B cell (primary cell): ENCODE measurements at regions not wholly inside any gene's neighbourhood (a gene's known extent, or its start where the extent isn't known, plus 50 kb on each side); places are given as distances from the start of the nearest gene placed in this dataset.

Experiments used
- ATAC-seq: fragments of 200-7000 bp; cut with Tn5 transposase; one replicate; pipeline ENCODE4 v1.10.0; 2021; ENCODE audit warnings: low read depth, mild to moderate bottlenecking, moderate number of reproducible peaks, moderate library complexity
- CTCF ChIA-PET: fragments of 350-600 bp; sonication (Branson Sonifier 250); formaldehyde crosslinking; loops from one replicate; lab custom pipeline; 2021; ENCODE audit warnings: antibody characterized with exemption, inconsistent platforms; lab: Charles Lee
- POLR2A ChIA-PET: fragments of 350-600 bp; sonication (Branson Sonifier 250); formaldehyde crosslinking; loops from one replicate; lab custom pipeline; 2021; ENCODE audit warnings: antibody characterized with exemption; lab: Charles Lee
- DNase-seq: peaks from one replicate; pipeline ENCODE4 v3.0.0; 2013
- H2AFZ ChIP-seq: 2 replicates; pipeline ENCODE4 v1.6.1; 2012; ENCODE audit warnings: mild to moderate bottlenecking, low read depth, low read length; ENCODE audit not compliant: insufficient read depth, poor library complexity, severe bottlenecking
- H3K27ac ChIP-seq, 2 donors: 1 replicate in 1 of 2; 2 replicates in 1 of 2; pipeline ENCODE4 v1.5.1; 2012 to 2013; ENCODE audit warnings: low read length in 2 of 2, mild to moderate bottlenecking in 2 of 2, moderate library complexity in 1 of 2
- H3K27me3 ChIP-seq, 4 experiments: fragments of 200-600 bp in 1 of 4; sonication (generic) in 1 of 4; replicated peaks in 1 of 4; 1 replicate in 2 of 4; 2 replicates in 2 of 4; pipeline versions ENCODE4 v1.6.1 to v1.7.0; 2013 to 2016; ENCODE audit warnings: low read length in 3 of 4, mild to moderate bottlenecking in 2 of 4, mixed read lengths in 1 of 4, moderate library complexity in 1 of 4; ENCODE audit not compliant: insufficient read depth in 4 of 4, control insufficient read depth in 3 of 4; ENCODE audit errors: control extremely low read depth in 1 of 4
- H3K36me3 ChIP-seq, 2 experiments: replicated peaks in 1 of 2; 1 replicate in 1 of 2; 2 replicates in 1 of 2; pipeline versions ENCODE4 v1.6.1 to v1.7.1; 2013; ENCODE audit warnings: low read length in 1 of 2; ENCODE audit not compliant: insufficient read depth in 2 of 2, control insufficient read depth in 1 of 2; ENCODE audit errors: control extremely low read depth in 1 of 2, extremely low read depth in 1 of 2
- H3K4me1 ChIP-seq, 2 donors: fragments of 200-600 bp in 1 of 2; sonication (generic) in 1 of 2; 1 replicate in 1 of 2; 2 replicates in 1 of 2; pipeline versions ENCODE4 v1.5.1 to v1.6.1; 2013 to 2017; ENCODE audit warnings: low read length in 2 of 2; ENCODE audit not compliant: control insufficient read depth in 2 of 2, insufficient read depth in 2 of 2
- H3K4me2 ChIP-seq: replicated peaks from 2 replicates; pipeline ENCODE3; 2012; ENCODE audit warnings: mild to moderate bottlenecking, low read depth, low read length; ENCODE audit not compliant: poor library complexity, severe bottlenecking
- H3K4me3 ChIP-seq, 5 experiments: fragments of 200-600 bp in 1 of 5; sonication (generic) in 1 of 5; 1 replicate in 3 of 5; 2 replicates in 2 of 5; pipeline versions ENCODE4 v1.5.1 to v1.7.0; 2011 to 2016; ENCODE audit warnings: low read length in 4 of 5, mild to moderate bottlenecking in 4 of 5, low read depth in 2 of 5, control low read depth in 1 of 5, moderate library complexity in 1 of 5; ENCODE audit not compliant: insufficient read depth in 1 of 5; ENCODE audit errors: control extremely low read depth in 1 of 5, extremely low read depth in 1 of 5
- H3K79me2 ChIP-seq: fragments of 200-600 bp; sonication (generic); one replicate; pipeline ENCODE4 v1.6.0; 2016; ENCODE audit warnings: low read length; ENCODE audit not compliant: control insufficient read depth, insufficient read depth
- H3K9ac ChIP-seq: fragments of 200-600 bp; sonication (generic); 2 replicates; pipeline ENCODE4 v1.6.1; 2017; ENCODE audit warnings: mild to moderate bottlenecking, low read length, moderate library complexity
- H3K9me3 ChIP-seq, 3 donors: one replicate each; pipeline versions ENCODE4 v1.6.1 to v1.7.1; 2013; ENCODE audit warnings: low read length in 2 of 3; ENCODE audit not compliant: control insufficient read depth in 2 of 3, insufficient read depth in 1 of 3; ENCODE audit errors: control extremely low read depth in 1 of 3
- H4K20me1 ChIP-seq: 2 replicates; pipeline ENCODE4 v1.6.0; 2012; ENCODE audit warnings: mild to moderate bottlenecking, low read length; ENCODE audit not compliant: insufficient read depth, control insufficient read depth, poor library complexity, severe bottlenecking
- H3K27ac Mint-ChIP-seq: one replicate; pipeline ENCODE4 v1.8.0; 2021; ENCODE audit warnings: mixed read lengths
- H3K27me3 Mint-ChIP-seq: one replicate; pipeline ENCODE4 v1.8.0; 2021; ENCODE audit warnings: mixed read lengths
- H3K4me1 Mint-ChIP-seq: one replicate; pipeline ENCODE4 v1.8.0; 2021; ENCODE audit warnings: mixed read lengths
- H3K4me3 Mint-ChIP-seq: one replicate; pipeline ENCODE4 v1.8.0; 2021; ENCODE audit warnings: mixed read lengths
- H3K9me3 Mint-ChIP-seq: one replicate; pipeline ENCODE4 v1.8.0; 2022; ENCODE audit warnings: mixed read lengths; ENCODE audit not compliant: insufficient read depth
- EZH2 ChIP-seq: IDR thresholded peaks from 2 replicates; pipeline ENCODE4 v1.6.1; 2012; ENCODE audit warnings: borderline replicate concordance, low read depth, mild to moderate bottlenecking, moderate library complexity, low read length; ENCODE audit not compliant: insufficient read depth, poor library complexity, severe bottlenecking
- WGBS: methylation state at CpG from one replicate; pipeline ENCODE4 v1.1.5; 2013; ENCODE audit warnings: missing lambda C conversion rate; ENCODE audit not compliant: insufficient coverage; 5-methylcytosine and 5-hydroxymethylcytosine counted together
- intact Hi-C: fragments of 100-400 bp; cut with micrococcal nuclease; formaldehyde crosslinking; loops from one replicate; pipeline ENCODE4 v1.10.0; 2022
- TF ChIP-seq, protein P1 (sequence below): fragments of 200-600 bp; IDR thresholded peaks from one replicate; pipeline ENCODE4 v1.8.0; 2022; ENCODE audit warnings: antibody characterized with exemption, mild to moderate bottlenecking

DNA sequence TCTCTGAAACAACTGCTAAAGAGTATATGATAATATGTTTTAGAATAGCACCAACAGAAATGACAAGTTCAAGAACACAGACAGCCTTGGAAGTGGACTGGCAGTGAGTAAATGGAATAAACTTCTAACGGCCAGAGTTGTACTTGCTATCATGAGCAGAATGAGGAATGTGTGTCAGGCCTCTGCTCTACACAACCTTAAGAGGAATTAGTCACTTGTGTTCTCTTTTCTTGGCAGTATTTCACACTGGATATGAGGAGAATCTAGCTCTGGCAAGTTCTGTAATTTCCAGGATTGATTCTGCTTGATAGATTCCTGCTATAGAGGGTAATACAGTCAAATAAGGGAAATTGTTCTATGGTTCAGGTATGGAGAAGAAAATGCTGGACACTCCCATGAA, 757.3 kb downstream of the EFNB2 start:
- Histone ChIP-seq H3K27ac (no peak overlapping the region), H3K36me3 (no peaks in the 10 kb centered on the region), H3K4me2 (no peak overlapping the region), H3K9ac (no peak overlapping the region), H4K20me1 (no peaks in the 10 kb centered on the region), H2AFZ (no peak overlapping the region), H3K27me3 (no peaks in the 10 kb centered on the region), H3K79me2 (no peaks in the 10 kb centered on the region), H3K4me3 (no peak overlapping the region), H3K9me3 (no peaks in the 10 kb centered on the region), H3K4me1 (no peaks in the 10 kb centered on the region)
- Mint-ChIP-seq H3K4me3 (no peak overlapping the region), H3K27me3 (no peaks in the 10 kb centered on the region), H3K27ac (no peak overlapping the region), H3K4me1 (no peaks in the 10 kb centered on the region), H3K9me3 (peaks cover 7% of the 10 kb centered on the region)
- POLR2A ChIA-PET: no interaction called here
- 100% methylated on average over 1 of the region's 1 CpG for WGBS
- TF ChIP-seq, protein P1, sequence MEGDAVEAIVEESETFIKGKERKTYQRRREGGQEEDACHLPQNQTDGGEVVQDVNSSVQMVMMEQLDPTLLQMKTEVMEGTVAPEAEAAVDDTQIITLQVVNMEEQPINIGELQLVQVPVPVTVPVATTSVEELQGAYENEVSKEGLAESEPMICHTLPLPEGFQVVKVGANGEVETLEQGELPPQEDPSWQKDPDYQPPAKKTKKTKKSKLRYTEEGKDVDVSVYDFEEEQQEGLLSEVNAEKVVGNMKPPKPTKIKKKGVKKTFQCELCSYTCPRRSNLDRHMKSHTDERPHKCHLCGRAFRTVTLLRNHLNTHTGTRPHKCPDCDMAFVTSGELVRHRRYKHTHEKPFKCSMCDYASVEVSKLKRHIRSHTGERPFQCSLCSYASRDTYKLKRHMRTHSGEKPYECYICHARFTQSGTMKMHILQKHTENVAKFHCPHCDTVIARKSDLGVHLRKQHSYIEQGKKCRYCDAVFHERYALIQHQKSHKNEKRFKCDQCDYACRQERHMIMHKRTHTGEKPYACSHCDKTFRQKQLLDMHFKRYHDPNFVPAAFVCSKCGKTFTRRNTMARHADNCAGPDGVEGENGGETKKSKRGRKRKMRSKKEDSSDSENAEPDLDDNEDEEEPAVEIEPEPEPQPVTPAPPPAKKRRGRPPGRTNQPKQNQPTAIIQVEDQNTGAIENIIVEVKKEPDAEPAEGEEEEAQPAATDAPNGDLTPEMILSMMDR: no peak
- no peak for TF ChIP-seq EZH2
- CTCF ChIA-PET: no interaction called here
- DNase-seq: no peak
- intact Hi-C loops: no loop called here
- no peak for ATAC-seq

DNA sequence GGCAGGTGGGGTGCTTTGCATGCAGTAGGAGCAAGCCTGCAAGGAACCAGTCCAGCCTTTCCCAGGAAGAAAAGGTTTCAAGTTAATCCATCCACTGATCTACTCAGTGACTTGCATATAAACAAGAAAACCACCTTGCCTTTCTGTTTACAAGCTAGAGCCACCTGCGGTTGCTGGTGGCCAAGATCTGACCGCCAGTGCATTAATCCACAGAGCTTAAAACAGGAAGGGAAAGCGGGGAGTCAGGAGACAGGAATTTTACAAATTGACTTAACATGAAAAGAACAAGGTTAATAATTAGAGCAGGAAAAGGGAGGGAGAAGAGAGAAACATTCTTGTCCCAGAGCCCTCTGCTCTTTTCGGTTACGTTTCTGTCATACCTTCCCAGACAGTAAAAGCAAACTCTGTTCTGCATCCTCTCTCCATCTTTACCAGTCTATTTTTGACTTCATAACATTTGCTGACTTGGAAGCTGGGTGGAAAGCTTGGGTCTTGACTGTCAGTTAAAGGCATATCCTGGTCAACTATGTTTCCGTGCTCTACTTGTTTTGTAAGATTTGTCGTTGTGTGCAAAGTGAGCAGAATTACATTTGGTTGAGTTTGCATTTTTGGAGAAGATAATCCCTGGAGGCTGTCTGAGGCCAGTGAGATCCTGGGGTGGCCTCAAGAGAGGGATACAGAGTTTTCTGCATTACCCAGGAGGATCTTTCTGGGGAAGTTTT, 760.6 kb downstream of the EFNB2 start:
- Mint-ChIP-seq H3K4me3 (no peak overlapping the region), H3K4me1 (no peaks in the 10 kb centered on the region), H3K27ac (no peak overlapping the region), H3K27me3 (no peaks in the 10 kb centered on the region), H3K9me3 (peaks cover 3% of the 10 kb centered on the region)
- 96% methylated on average over 2 of the region's 7 CpGs for WGBS
- no peaks in the 10 kb centered on the region for H3K4me1 ChIP-seq
- no peaks in the 10 kb centered on the region for H3K27me3 ChIP-seq
- POLR2A ChIA-PET: no interaction called here
- H3K4me3 ChIP-seq: no peak overlapping the region
- ATAC-seq (no peak), DNase-seq (no peak)
- H3K79me2 ChIP-seq: no peaks in the 10 kb centered on the region
- TF ChIP-seq, protein P1: no peak
- no peak for TF ChIP-seq EZH2
- H3K36me3 ChIP-seq: no peaks in the 10 kb centered on the region
- intact Hi-C loops: no loop called here
- CTCF ChIA-PET: no interaction called here
- no peak overlapping the region for H3K4me2 ChIP-seq
- no peak overlapping the region for H3K9ac ChIP-seq
- no peaks in the 10 kb centered on the region for H3K9me3 ChIP-seq
- H2AFZ ChIP-seq: no peak overlapping the region
- H4K20me1 ChIP-seq: no peaks in the 10 kb centered on the region
- H3K27ac ChIP-seq: no peak overlapping the region
